SH-SY5Y (cell line): ENCODE measurements at regions not wholly inside any gene's neighbourhood (a gene's known extent, or its start where the extent isn't known, plus 50 kb on each side); places are given as distances from the start of the nearest gene placed in this dataset.

ENCODE experiments used
- GATA2 ChIP-seq: IDR thresholded peaks from 2 replicates; pipeline ENCODE4 v1.6.1; 2011; ENCODE audit warnings: mild to moderate bottlenecking, low read depth, low read length
- GATA3 ChIP-seq: IDR thresholded peaks from 2 replicates; pipeline ENCODE4 v1.6.1; 2011; ENCODE audit warnings: low read depth, mild to moderate bottlenecking, low read length, moderate library complexity

GRCh38 chr18:78403371-78403770, 576.2 kb upstream of the SALL3 start:
- TF ChIP-seq GATA2 (no peak), GATA3 (no peak)
